DMS153 treated with DMSO at 0.1 percent for 48 hours (cell line): ENCODE measurements at regions not wholly inside any gene's neighbourhood (a gene's known extent, or its start where the extent isn't known, plus 50 kb on each side); places are given as distances from the start of the nearest gene placed in this dataset.
"Not testable (repeated sequence)": the region's sequence is repeated elsewhere in the genome, so short reads cannot be mapped to it uniquely, and the experiment has no call there.

Source experiments
- DNase-seq: peaks from one replicate; lab custom pipeline; 2025; ENCODE audit not compliant: unreplicated experiment; lab: John Stamatoyannopoulos, UW

DNA sequence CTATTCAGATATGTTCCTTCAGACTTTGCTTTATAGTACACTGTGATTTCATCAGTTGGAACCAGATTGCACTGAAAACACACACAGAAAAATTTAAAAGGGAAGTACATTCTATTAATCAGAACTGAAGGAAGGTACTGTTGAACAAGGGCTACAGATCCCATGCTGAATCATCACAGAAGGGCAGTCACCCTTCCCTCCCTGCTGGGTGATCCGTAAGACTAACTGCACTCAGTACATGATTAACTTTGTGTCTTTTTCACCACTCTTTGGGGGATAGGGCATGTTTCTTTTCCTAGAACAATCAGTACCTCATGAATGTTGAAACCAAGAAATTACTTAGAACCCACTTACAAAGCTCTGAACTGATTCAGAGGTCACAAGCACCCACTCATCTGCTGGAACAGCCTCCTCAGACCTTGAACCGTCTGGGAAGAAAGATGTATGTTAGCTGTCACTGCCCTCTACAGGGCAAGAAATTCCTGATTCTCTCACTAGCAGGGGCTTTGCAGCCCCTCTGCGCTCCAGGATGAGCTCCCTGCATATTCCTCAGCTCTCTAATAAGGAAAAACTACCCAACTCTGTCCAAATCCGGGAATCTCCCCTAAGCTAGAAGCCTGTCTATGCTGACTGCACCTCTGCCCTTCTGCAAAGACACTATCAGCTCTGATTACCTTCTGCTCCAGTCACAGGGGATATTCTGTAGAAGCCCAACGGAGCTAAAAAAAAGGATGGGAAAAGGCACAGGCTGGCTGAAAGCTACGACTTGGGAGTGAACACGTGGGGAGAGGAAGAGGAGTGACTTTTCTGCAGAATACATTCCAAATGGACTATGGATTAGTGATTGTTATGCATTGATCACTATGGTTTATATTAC, 51.0 kb downstream of the IARS1 start:
- DNase-seq = no peak

DNA sequence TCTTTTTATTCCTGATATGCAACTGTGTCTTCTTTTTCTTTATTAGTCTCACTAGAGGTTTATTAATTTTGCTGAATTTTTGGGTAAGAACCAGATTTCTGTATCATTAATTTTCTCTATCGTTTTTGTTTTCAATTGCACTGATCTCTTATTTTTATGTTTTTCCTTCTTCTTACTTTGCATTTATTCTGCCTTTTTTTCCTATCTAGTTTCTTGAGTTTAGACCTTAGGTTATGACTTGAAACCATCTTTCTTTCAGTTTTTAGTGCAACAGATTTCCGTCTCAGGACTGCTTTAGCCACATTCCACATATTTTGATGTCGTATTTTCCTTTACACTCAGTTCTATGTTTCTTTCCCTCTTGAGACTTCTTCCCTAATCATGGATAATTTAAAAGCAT, 56.6 kb downstream of the IARS1 start:
- no peak for DNase-seq

DNA sequence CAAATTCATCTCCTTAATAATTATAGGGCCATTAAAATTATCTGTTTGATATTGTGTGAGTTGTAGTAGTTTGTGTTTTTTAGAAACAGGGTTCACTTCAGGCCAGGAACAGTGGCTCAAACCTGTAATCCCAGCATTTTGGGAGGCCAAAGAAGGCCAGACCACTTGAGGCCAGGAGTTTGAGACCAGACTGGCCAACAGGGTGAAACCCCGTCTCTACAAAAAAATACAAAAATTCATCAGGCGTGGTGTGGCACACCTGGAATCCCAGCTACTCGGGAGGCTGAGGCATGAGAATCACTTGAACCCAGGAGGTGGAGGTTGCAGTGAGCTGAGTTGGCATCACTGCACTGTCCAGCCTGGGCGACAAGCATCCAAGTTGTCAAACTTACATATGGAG, 57.0 kb downstream of the IARS1 start:
- DNase-seq = no peak

DNA sequence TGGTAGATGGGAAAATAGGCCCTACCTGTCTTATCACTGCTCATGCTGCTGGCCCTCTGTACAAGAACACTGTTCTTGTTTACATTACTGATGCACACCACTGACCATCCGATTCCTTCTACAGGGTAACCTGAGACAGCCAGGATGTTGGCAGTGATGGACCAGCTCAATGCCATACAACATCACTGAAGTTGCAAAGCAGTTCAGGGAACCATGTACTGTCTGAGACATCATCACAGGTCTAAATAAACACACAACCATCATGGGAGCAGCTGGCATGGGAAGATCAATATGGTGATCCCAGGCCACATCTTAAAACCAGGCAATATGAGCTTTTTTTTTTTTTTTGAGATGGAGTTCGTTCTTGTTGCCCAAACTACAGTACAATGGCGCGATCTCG, 59.0 kb downstream of the IARS1 start:
- DNase-seq = no peak

DNA sequence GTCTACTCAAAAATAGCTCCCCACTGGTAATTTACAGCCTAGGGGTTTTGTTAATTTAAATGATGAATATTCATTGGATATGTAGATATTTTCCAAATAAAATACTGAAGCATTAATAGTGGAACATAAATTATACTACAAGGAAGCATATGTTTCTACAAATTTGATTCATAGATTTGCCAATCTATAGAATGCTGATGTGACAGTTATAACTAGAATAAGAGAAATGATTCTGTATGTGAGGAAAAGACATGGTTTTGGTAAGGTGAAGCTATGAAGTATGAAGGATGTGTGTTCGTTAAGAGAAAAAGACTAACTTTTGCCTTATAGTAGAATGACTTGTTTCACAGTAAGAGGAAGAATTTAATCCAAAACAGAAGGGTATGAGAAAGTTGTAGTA, 61.3 kb downstream of the IARS1 start:
- no peak for DNase-seq

DNA sequence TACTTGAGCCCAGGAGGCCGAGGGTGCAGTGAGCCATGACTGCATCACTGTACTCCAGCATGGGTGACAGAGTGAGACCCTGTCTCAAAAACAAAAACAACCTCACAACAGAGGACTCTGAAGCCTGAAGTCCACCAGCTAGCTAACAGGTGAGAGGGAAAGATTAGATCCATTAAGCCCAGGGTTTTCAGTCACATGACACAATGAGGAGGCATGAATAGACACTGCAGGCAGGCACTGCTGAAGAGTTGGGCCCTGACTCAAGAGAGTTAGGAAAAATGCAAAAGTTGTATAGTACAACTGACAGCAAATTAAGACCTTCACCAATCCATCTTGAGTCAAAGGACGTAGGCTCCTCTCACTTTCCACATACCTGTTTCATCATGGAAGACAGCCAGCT, 64.9 kb downstream of the IARS1 start:
- DNase-seq = no peak

DNA sequence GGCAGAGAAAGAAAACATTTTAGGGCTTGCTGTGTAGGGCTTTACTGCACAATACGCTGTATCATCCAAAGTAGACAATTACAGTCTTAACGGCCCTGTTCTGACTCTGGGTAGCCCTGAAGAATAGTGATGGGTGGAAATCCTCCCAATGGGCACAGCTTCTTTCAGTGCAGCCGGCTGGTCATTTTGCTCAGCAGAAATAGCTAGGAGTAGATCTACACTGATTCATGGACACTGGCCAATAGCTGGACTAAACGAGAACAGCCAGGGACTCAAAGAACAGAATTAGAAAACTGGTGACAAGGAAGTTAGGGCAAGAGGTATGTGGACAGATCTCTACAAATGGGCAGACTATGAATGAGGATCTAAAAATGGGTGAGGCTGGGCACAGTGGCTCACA, 69.3 kb downstream of the IARS1 start:
- no peak for DNase-seq

DNA sequence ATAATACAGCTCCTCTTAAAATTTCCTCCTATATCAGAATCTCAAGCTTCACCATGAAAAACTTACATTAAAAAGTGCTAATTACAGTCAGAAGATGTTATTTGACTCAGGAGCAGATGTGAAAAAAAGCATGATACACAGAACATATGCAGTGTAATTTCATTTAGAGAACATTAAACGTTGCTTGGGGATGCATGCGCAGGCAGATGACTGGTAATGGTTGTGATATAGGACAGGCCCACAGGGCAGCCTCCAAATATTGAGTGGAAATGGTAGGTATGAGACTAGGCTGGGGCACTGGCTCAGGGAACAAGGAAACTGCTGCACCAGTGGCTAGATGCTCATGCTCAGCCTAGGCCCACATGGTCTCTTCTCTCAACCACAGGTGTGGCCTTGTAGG, 69.7 kb downstream of the IARS1 start:
- DNase-seq = no peak

DNA sequence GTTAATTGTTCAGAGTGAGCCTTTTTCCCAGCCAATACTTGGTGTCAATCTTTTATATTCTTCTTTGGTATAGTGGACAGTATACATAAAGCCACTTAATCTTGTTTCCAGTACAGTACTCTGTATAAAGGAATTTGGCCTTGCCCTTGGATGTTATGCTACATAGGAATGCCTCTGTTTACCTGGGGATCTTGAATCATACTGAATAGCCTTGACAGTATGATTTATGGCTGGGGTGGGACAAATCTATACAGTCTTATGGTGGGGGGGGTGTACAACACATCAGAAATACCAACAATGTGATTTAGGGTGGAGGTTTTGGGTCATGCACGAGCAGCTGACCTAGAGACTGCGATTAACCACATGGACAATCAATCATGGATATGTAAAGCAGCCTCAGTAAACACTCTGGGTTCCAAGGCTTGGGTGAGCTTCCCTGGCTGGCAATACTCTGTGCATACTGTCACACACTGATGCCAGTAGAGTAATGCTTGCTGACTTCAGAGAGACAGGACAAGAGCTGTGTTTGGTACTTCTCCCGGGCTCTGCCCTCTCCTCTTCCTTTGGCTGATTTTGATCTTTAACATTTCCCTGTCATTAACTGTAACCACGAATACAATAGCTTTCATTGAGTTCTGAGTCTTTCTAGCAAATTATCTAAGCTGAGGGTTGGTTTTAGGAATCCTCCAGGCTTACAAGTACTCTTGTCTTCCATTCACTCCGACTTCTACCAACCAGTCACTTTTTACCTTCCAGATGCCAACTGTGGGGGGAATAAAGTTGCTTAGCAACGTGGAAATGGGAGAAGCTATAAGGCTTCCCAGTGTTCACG, 84.6 kb downstream of the IARS1 start:
- DNase-seq = no peak

DNA sequence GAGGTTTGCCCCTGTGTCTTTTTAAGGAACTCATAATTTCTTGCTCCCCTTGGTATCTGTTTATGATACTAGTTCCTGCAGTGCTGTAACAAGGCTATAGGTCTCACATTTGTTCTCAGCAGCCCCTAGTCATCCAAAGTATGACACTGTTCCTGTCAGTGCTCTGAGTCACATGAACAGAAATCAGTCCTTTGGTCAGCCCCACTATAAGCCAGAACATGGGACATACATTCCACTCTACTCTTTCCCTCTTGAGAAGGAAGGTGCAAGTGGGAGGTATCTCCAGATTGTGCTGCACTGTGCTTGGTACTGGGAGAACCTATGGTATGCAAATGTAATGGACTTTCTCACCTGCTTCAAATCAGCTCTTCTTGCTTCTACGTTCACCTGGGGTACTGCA, 87.0 kb downstream of the IARS1 start:
- DNase-seq = no peak

DNA sequence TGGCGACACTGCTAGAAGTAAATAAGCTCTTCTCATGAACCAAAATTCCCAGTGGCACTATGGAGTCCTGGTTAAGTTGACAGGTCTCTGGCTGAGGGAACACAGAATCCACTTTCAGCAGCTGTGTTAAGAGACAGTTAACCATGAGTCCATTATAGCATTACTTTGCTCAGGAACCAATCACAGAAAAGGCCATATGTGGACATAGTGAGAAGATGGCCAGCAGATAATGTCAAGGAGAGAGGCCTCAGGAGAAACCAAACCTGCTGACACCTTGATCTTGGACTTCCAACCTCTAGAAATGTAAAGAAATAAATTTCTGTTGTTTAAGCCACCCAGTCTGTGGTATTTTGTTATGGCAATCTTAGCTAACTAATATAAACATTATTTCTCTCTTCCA, 88.7 kb upstream of the SPTLC1 start:
- not testable (repeated sequence) for DNase-seq

DNA sequence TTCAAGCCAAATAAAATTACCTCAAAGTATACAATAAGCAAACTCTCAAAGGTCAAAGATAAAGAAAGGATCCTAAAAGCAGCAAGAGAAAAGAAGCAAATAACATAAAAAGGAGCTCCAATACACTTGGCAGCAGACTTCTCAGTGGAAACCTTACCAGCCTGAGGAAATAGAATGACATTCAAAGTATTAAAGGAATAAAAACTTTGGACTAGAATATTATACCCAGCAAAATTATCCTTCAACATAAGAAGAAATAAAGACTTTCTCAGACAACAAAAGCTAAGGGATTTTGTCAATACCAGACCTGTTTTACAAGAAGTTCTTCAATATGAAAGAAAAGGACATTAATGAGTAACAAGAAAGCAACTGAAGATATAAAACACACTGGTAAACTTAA, 83.0 kb upstream of the SPTLC1 start:
- DNase-seq = not testable (repeated sequence)

DNA sequence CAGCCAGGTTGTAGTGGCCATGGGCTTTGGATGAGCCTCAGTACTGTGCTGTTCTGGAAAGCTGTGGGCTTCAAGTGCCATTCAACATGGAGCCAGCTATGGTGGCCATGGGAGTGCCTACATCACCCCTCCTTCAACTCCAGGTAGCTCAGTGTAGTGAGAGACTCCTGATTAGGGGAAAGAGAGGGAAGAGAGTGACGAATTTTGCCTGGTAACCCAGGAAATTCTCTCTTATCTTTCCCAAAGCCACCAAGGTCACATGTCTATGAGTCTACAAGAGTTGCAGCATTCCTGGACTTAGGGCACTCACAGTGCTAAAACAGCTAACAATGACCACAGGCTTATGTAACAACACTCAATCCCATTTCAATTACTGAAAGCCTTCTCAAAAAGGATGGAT, 81.7 kb upstream of the SPTLC1 start:
- DNase-seq = no peak

DNA sequence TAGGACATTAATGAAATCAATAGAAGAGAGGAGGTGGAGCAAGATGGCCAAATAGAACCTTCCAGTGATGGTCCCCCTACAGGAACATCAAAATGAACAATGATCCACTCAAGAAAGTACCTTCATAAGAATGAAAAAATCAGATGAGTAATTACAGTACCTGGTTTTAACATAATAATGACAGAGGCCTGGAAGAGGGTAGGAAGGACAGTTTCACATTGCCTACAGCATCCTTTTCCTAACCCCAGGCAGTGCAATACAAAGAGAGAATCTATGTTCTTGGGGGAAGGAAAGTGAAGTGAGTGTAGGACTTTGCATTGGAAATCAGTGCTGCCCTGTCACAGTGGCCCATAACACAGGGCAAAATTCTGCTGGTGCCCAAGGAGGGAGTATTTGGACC, 81.2 kb upstream of the SPTLC1 start:
- DNase-seq = no peak

DNA sequence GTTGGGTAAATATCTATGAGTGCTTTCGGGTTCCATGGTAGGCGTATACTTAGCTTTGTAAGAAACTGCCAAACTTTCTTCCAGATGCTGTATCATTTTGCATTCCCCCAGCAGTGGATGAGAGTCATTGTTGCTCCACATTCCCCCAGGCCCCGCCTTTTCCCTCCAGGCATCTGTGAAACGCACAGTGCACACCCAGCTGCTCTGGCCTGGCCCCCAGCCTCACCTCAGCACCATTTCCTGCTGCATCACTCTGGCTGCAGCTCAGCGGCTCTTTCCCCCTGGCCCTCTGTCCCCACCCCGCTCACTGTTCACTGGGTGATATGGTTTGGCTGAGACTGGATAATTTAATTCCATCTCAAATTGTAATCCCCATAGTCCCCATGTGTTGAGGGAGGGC, 76.6 kb upstream of the SPTLC1 start:
- no peak for DNase-seq

DNA sequence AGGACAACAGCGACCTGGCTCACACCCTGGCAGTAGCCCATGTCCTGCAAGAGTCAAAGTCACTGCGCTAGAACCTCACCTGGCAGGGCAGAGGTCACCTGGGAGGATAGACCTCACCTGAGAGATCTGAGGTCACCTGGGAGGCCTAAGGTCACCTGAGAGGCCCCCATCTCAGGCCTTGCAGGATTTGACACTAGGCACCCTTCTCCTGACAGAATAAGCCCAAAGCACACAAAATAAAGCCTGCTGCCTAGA, 75.2 kb upstream of the SPTLC1 start:
- DNase-seq = no peak

DNA sequence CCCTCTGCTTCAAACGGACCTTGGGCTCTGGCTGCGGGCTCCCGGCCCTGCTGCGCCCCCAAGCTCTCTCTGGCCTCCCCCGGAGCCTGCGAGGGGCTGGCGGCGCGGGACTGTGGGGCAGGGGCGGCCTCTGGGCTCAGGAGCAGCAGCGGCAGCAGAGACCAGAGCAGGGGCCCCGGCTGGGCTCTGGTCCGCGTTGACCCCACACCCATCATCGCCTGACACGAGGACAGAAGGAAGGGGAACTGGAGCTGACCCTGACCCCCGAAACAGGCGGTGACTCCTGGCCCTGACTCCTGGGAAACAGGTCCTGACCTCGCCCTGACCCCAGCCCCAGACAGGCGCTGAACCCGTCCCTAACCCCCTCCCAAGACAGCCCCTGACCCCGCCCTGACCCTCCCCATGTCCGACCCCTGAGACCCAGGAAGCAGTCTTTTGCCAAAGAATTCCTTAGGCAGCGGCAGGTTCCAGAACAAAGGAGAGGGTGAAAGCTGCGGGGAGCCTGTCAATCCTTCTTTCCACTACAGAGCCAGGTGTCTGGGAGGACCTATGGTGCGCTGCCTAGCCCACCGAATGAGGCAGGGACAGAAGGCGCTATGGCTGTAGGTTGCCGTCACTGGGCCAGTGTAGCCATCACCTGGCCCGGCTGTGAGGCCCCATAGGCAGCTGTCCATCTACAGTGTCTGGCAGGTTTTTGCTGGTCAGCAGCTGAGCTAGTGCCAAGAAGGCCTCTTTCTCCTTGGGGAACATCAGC, 74.7 kb upstream of the SPTLC1 start:
- no peak for DNase-seq

DNA sequence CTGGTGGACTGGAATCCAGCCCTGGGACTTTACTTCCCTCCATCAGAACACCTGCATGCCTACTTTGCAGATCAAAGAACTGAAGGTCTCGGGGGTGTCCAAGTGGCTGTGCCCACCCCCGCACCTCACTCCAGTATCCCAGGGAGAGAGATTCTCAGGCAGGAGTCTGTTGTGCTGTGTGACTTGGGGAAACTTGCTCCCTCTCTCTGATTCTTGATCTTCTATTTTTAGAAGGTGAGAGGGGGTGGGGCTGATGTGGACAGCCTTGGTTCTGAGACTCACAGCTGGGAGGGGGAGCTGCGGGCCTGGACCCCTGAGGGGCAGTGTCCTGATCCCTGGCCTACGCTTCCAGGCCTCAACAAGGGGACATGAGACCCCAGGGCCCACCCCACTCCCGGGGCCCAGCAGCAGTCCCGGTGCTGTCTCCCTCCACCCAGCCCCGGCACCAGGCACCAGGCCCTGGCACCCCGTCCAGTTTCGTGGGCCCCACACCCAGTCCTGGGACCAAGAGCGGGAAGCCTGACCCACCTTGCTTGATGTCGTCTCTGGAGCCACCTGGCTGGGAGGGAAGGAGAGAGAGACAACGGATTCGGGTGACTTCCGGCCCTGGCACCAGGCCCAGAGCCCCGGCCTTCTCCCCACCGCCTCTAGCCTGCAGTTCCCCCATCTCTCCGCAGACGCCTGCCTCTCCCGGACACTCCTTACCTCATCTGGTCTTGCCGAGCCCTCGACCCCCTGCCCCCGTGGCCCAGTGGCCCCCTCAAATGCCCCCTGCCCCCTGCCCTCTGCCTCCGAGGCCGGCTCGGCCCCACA, 74.0 kb upstream of the SPTLC1 start:
- DNase-seq = peak; percentile 35

DNA sequence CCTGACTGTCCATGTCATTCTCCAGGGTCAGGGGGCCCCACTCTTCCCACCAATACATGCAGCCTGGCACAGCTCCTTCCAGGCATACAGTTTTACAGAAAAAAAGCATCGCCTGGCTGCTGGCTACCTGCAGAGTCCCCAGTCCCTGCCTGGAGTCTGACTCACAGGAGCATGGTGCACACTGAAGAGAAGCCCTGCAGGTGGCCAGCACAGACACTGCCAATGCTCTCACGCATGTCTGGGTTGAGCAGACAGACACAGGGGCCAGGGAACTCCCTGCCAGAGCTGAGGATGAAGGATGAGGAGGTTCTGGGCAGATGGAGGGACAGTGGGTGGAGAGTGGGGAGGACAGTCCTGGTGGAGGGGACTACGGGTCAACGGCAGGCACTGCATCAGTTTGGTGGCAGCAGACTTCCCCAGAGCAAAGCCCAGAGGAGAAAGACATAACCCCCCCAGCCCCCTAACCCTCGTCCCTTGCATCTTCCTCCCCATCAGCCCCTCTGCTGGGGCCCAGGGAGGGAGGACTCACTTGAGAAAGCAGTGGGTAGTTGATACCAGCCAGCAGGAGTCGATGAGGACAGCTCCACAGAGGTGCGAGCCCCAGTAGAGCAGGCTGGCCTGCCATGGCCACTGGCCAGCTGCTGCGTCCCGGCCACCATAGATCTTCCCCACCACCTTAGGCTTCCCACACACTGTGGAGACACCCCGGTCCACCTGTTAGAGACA, 72.9 kb upstream of the SPTLC1 start:
- DNase-seq = no peak

DNA sequence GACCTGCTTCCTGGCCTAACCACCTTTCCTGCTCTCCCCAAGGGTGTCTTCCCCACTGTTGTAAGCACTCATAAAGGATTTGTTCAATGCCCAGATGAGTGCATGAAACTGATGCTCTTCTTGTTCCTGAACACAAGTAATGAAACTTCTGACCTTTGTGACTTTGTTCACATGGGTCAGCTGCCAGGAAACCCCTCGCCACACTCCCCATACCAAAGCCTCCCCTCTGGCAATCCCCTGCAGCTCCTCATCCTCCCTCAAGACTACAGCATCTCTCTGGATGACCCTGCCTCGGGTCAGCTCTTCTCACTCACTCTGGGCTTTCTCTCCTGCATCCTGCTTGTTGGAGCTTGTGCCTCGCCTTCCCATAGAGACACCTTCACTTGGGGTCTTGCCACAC, 72.2 kb upstream of the SPTLC1 start:
- no peak for DNase-seq
